Loucy (cell line): ENCODE measurements at regions not wholly inside any gene's neighbourhood (a gene's known extent, or its start where the extent isn't known, plus 50 kb on each side); places are given as distances from the start of the nearest gene placed in this dataset.

Source experiments
- H2AFZ ChIP-seq: fragments of 200-600 bp; sonication (generic); 2 replicates; pipeline ENCODE4 v1.6.0; 2016; ENCODE audit warnings: antibody characterized with exemption, mild to moderate bottlenecking, low read length, moderate library complexity
- H3F3A ChIP-seq: fragments of 200-600 bp; 2 replicates; pipeline ENCODE4 v1.6.0; 2016; ENCODE audit warnings: antibody characterized with exemption, low read depth, mild to moderate bottlenecking
- H3K27me3 ChIP-seq: fragments of 200-600 bp; sonication (generic); 2 replicates; pipeline ENCODE4 v1.6.1; 2014; ENCODE audit warnings: low read length, mild to moderate bottlenecking; ENCODE audit not compliant: insufficient read depth, poor library complexity, severe bottlenecking
- H3K36me3 ChIP-seq: fragments of 200-600 bp; sonication (generic); 2 replicates; pipeline ENCODE4 v1.6.1; 2016; ENCODE audit warnings: low read length; ENCODE audit not compliant: insufficient read depth
- H3K4me1 ChIP-seq: fragments of 200-600 bp; sonication (generic); 2 replicates; pipeline ENCODE4 v1.5.1; 2014; ENCODE audit warnings: low read length, mild to moderate bottlenecking; ENCODE audit not compliant: insufficient read depth, poor library complexity, severe bottlenecking
- H3K4me2 ChIP-seq: fragments of 200-600 bp; sonication (generic); 2 replicates; pipeline ENCODE4 v1.6.0; 2014; ENCODE audit warnings: antibody characterized with exemption, low read length, low read depth, mild to moderate bottlenecking; ENCODE audit not compliant: poor library complexity, severe bottlenecking
- H3K4me3 ChIP-seq: fragments of 200-600 bp; sonication (generic); 2 replicates; pipeline ENCODE4 v1.5.1; 2014; ENCODE audit warnings: low read length, mild to moderate bottlenecking, mixed read lengths; ENCODE audit not compliant: poor library complexity, severe bottlenecking
- H3K79me2 ChIP-seq: fragments of 200-600 bp; sonication (generic); 2 replicates; pipeline ENCODE4 v1.6.1; 2014; ENCODE audit warnings: low read length; ENCODE audit not compliant: insufficient read depth
- H3K9ac ChIP-seq: fragments of 200-600 bp; sonication (generic); 2 replicates; pipeline ENCODE4 v1.6.0; 2014; ENCODE audit warnings: mild to moderate bottlenecking, low read depth, low read length, moderate library complexity; ENCODE audit not compliant: poor library complexity, severe bottlenecking
- H3K9me2 ChIP-seq: fragments of 200-600 bp; sonication (generic); replicated peaks from 2 replicates; pipeline ENCODE4 v1.6.1; 2016; ENCODE audit warnings: low read depth, low read length, mixed read lengths
- H3K9me3 ChIP-seq: fragments of 200-600 bp; sonication (generic); 2 replicates; pipeline ENCODE4 v1.6.1; 2014; ENCODE audit warnings: mild to moderate bottlenecking, antibody characterized with exemption, low read length, low read depth; ENCODE audit not compliant: insufficient read depth
- H4K20me1 ChIP-seq: fragments of 200-600 bp; sonication (generic); 2 replicates; pipeline ENCODE4 v1.6.0; 2014; ENCODE audit warnings: antibody characterized with exemption, low read length, mild to moderate bottlenecking; ENCODE audit not compliant: insufficient read depth, poor library complexity, severe bottlenecking
- CTCF ChIP-seq: fragments of 200-600 bp; sonication (generic); conservative IDR thresholded peaks from 2 replicates; pipeline ENCODE4 v1.5.1; 2014; ENCODE audit warnings: mild to moderate bottlenecking, antibody characterized with exemption, low read length
- EZH2phosphoT487 ChIP-seq: fragments of 200-600 bp; IDR thresholded peaks from 2 replicates; pipeline ENCODE4 v1.6.1; 2018; ENCODE audit warnings: antibody characterized with exemption, mild to moderate bottlenecking, moderate library complexity, borderline replicate concordance

DNA sequence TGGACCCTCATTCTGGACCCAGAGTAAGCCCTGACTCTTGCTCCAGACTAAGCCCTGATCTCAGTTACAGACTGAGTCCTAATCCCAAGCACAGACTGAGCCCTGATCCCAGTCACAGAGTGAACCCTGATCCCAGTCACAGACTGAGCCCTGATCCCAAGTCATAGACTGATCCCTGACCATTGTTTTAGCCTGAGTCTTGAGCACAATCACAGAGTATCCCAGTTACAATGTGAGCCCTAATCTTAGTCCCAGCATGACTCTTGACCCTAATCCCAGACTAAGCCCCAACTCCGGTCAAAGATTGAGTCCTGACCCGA is 240.6 kb downstream of the RBM19 start:
- Histone ChIP-seq H3K36me3 (no peaks in the 10 kb centered on the region), H4K20me1 (no peaks in the 10 kb centered on the region), H3K4me3 (no peak overlapping the region), H2AFZ (no peak overlapping the region), H3K9me2 (no peaks in the 10 kb centered on the region), H3F3A (no peaks in the 10 kb centered on the region), H3K9me3 (no peaks in the 10 kb centered on the region), H3K4me2 (no peak overlapping the region), H3K79me2 (no peaks in the 10 kb centered on the region), H3K9ac (no peak overlapping the region), H3K27me3 (no peaks in the 10 kb centered on the region), H3K4me1 (no peaks in the 10 kb centered on the region)
- TF ChIP-seq CTCF (no peak), EZH2phosphoT487 (no peak)

DNA sequence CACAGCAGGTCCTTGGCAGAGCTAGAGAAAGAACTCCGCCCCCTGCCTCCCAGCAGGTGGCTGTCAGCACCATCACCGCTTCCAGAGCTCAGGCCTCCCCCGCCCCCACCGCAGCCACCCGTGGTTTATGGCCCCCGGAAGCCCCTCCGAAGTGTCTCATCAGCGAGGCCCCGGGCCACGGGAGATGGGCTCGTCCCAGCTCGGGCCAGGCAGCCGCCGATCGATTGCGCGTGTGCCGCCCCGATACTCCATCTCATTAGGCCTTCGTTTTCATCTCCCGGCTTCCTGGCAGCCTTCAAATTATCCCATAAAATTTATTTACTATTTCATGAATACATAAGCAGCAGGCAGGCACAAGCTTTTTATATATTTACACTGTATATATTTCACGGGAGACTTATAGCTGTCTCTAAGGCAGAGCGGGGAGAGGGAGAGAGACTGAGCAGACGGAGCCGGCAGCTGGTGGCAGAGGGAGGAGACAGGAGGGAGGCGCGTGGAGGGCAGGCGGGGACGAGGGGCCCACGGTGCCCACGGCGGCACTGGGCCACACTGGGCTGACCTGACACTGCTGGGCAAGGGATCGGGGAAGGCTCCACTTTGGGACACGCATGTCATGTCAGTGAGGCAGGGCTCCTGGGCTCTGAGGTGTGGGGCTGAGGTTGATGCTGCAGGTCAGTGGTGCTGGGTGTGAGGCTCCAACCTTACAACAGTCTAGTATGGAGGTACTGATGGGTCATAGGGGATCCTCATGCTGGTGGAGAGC is 241.2 kb downstream of the RBM19 start:
- TF ChIP-seq CTCF (no peak), EZH2phosphoT487 (no peak)
- Histone ChIP-seq H3K9me3 (no peaks in the 10 kb centered on the region), H3K4me1 (no peaks in the 10 kb centered on the region), H3K4me3 (no peak overlapping the region), H3K36me3 (no peaks in the 10 kb centered on the region), H3K27me3 (no peaks in the 10 kb centered on the region), H3K9me2 (no peaks in the 10 kb centered on the region), H3F3A (no peaks in the 10 kb centered on the region), H2AFZ (no peak overlapping the region), H3K9ac (no peak overlapping the region), H4K20me1 (no peaks in the 10 kb centered on the region), H3K79me2 (no peaks in the 10 kb centered on the region), H3K4me2 (no peak overlapping the region)

DNA sequence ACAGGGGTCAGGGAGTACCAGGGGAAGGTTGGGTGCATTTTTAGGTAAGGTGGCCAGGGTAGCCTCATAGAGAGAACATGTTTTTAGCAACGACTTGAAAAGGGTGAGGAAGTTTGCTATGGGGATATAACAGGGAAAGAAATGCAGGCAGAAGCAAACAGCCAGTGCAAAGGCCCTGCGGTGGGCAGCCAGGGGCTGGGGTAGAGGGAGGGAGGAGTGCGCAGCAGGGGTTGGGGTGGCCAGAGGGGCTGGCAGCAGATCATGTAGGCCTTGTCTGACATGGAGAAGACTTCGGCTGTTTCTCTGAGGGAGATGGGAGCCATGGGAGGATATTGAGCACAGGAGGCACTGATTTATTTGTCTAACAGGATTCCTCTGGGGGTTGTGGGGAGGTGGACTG is 242.5 kb downstream of the RBM19 start:
- Histone ChIP-seq H3K36me3 (no peaks in the 10 kb centered on the region), H3K4me1 (no peaks in the 10 kb centered on the region)

More for the DNA sequence above, 242.5 kb downstream of the RBM19 start:
- TF ChIP-seq EZH2phosphoT487 (no peak), CTCF (no peak)
- no peak overlapping the region for H2AFZ ChIP-seq
- H3K4me3 ChIP-seq: no peak overlapping the region
- no peaks in the 10 kb centered on the region for H3K79me2 ChIP-seq
- H3K4me2 ChIP-seq: no peak overlapping the region
- no peak overlapping the region for H3K9ac ChIP-seq
- no peaks in the 10 kb centered on the region for H4K20me1 ChIP-seq
- no peaks in the 10 kb centered on the region for H3K9me2 ChIP-seq
- no peaks in the 10 kb centered on the region for H3F3A ChIP-seq
- no peaks in the 10 kb centered on the region for H3K27me3 ChIP-seq
- no peaks in the 10 kb centered on the region for H3K9me3 ChIP-seq
